Neuronal stem cell (in vitro differentiated cells): ENCODE measurements at regions not wholly inside any gene's neighbourhood (a gene's known extent, or its start where the extent isn't known, plus 50 kb on each side); places are given as distances from the start of the nearest gene placed in this dataset.

Experiments used
- DNase-seq: peaks from one replicate; pipeline ENCODE4 v3.0.0-alpha.2; 2013; ENCODE audit warnings: low spot score
- H2AFZ ChIP-seq: one replicate; pipeline ENCODE4 v1.6.1; 2013; ENCODE audit warnings: mild to moderate bottlenecking, low read length, inconsistent platforms
- H2AK5ac ChIP-seq: 2 replicates; pipeline ENCODE4 v1.6.1; 2013; ENCODE audit warnings: low read depth, mild to moderate bottlenecking, inconsistent platforms, low read length, moderate library complexity, mixed read lengths
- H2BK120ac ChIP-seq: 2 replicates; pipeline ENCODE4 v1.6.1; 2013; ENCODE audit warnings: low read depth, mild to moderate bottlenecking, inconsistent platforms, low read length, moderate library complexity, mixed read lengths
- H2BK12ac ChIP-seq: one replicate; pipeline ENCODE4 v1.6.1; 2013; ENCODE audit warnings: low read length, inconsistent platforms
- H2BK15ac ChIP-seq: 2 replicates; pipeline ENCODE4 v1.6.1; 2013; ENCODE audit warnings: mild to moderate bottlenecking, low read length, inconsistent platforms, mixed read lengths
- H2BK5ac ChIP-seq: one replicate; pipeline ENCODE4 v1.6.1; 2013; ENCODE audit warnings: inconsistent platforms, mild to moderate bottlenecking, low read length, moderate library complexity
- H3K14ac ChIP-seq: one replicate; pipeline ENCODE4 v1.6.1; 2013; ENCODE audit warnings: low read length, inconsistent platforms
- H3K18ac ChIP-seq: 2 replicates; pipeline ENCODE4 v1.6.1; 2013; ENCODE audit warnings: low read length, inconsistent platforms
- H3K23ac ChIP-seq: 2 replicates; pipeline ENCODE4 v1.6.1; 2013; ENCODE audit warnings: low read depth, mild to moderate bottlenecking, mixed read lengths, low read length, inconsistent platforms; ENCODE audit not compliant: poor library complexity
- H3K27ac ChIP-seq: replicated peaks from 3 replicates; pipeline ENCODE4 v1.5.1; 2013; ENCODE audit warnings: low read length, inconsistent platforms
- H3K27me3 ChIP-seq, 3 experiments: 2 replicates each; pipeline ENCODE4 v1.6.1; 2013; ENCODE audit warnings: low read length in 3 of 3, mild to moderate bottlenecking in 2 of 3, inconsistent platforms in 1 of 3, low read depth in 1 of 3, mixed read lengths in 1 of 3, moderate library complexity in 1 of 3; ENCODE audit not compliant: control insufficient read depth in 3 of 3, insufficient read depth in 3 of 3
- H3K36me3 ChIP-seq, 2 donors: replicated peaks in 1 of 2; 2 replicates each; pipeline ENCODE4 v1.6.1; 2013; ENCODE audit warnings: low read length in 2 of 2; ENCODE audit not compliant: control insufficient read depth in 2 of 2, insufficient read depth in 2 of 2
- H3K4ac ChIP-seq: 2 replicates; pipeline ENCODE4 v1.6.1; 2013; ENCODE audit warnings: inconsistent platforms, mild to moderate bottlenecking, low read length, moderate library complexity
- H3K4me1 ChIP-seq, 2 donors: 1 replicate in 1 of 2; 2 replicates in 1 of 2; pipeline ENCODE4 v1.6.1; 2013; ENCODE audit warnings: low read length in 2 of 2, low read depth in 1 of 2; ENCODE audit not compliant: control insufficient read depth in 2 of 2, insufficient read depth in 1 of 2
- H3K4me2 ChIP-seq: one replicate; pipeline ENCODE4 v1.6.1; 2013; ENCODE audit warnings: mild to moderate bottlenecking, low read length, inconsistent platforms; ENCODE audit not compliant: insufficient read depth, poor library complexity, severe bottlenecking
- H3K4me3 ChIP-seq, 2 donors: 2 replicates each; pipeline ENCODE4 v1.5.1; 2013; ENCODE audit warnings: low read length in 2 of 2, mild to moderate bottlenecking in 2 of 2, inconsistent platforms in 1 of 2, moderate library complexity in 1 of 2
- H3K79me1 ChIP-seq: one replicate; pipeline ENCODE4 v1.6.1; 2013; ENCODE audit warnings: low read depth, mild to moderate bottlenecking, inconsistent platforms, low read length, moderate library complexity
- H3K9ac ChIP-seq: one replicate; pipeline ENCODE4 v1.6.1; 2013; ENCODE audit warnings: mild to moderate bottlenecking, low read depth, low read length, inconsistent platforms; ENCODE audit not compliant: poor library complexity
- H3K9me3 ChIP-seq, 2 donors: replicated peaks in 1 of 2; 2 replicates each; pipeline versions ENCODE3 to v1.6.1; 2013; ENCODE audit warnings: low read length in 2 of 2, mild to moderate bottlenecking in 2 of 2, inconsistent platforms in 1 of 2, low read depth in 1 of 2, mixed read lengths in 1 of 2, moderate library complexity in 1 of 2; ENCODE audit not compliant: control insufficient read depth in 2 of 2, insufficient read depth in 1 of 2
- H4K8ac ChIP-seq: one replicate; pipeline ENCODE4 v1.6.1; 2013; ENCODE audit warnings: low read depth, mild to moderate bottlenecking, inconsistent platforms, low read length, moderate library complexity
- H4K91ac ChIP-seq: one replicate; pipeline ENCODE4 v1.6.1; 2013; ENCODE audit warnings: low read length, low read depth, mild to moderate bottlenecking, inconsistent platforms; ENCODE audit not compliant: poor library complexity
- WGBS, 2 donors: extraction: QIAGEN DNeasy Blood & Tissue Kit; methylation state at CpG; one replicate each; pipeline ENCODE4 v1.1.7; 2013; ENCODE audit warnings: missing lambda C conversion rate in 2 of 2, mixed read lengths in 1 of 2; ENCODE audit not compliant: insufficient read length in 2 of 2, insufficient replicate concordance in 1 of 2; ENCODE audit errors: extremely low coverage in 2 of 2; 5-methylcytosine and 5-hydroxymethylcytosine counted together

- no peaks in the 10 kb centered on the region for H3K79me1 ChIP-seq
- no peaks in the 10 kb centered on the region for H3K36me3 ChIP-seq
- H4K8ac ChIP-seq = peak overlapping the region; percentile 31
- H3K14ac ChIP-seq = no peak overlapping the region
- no peak overlapping the region for H3K4ac ChIP-seq
- no peak overlapping the region for H3K4me3 ChIP-seq
- H2BK12ac ChIP-seq = no peak overlapping the region
- no peak overlapping the region for H3K27ac ChIP-seq
- no peak overlapping the region for H2AFZ ChIP-seq
- no peaks in the 10 kb centered on the region for H3K4me1 ChIP-seq
- H4K91ac ChIP-seq = no peak overlapping the region
- H3K4me2 ChIP-seq = no peak overlapping the region
- H2BK15ac ChIP-seq = no peak overlapping the region
- no peaks in the 10 kb centered on the region for H3K27me3 ChIP-seq
- H3K23ac ChIP-seq = no peak overlapping the region
- no peak for DNase-seq
- no CpG with 5 or more reads among the region's 4 CpGs for WGBS, 2 donors
- no peak overlapping the region for H3K18ac ChIP-seq
- H2BK120ac ChIP-seq = no peak overlapping the region
- H3K9me3 ChIP-seq = no peaks in the 10 kb centered on the region
- H2AK5ac ChIP-seq = no peak overlapping the region
- no peak overlapping the region for H2BK5ac ChIP-seq
- no peak overlapping the region for H3K9ac ChIP-seq
Observed at GRCh38 chr12:22115711-22116110, 69.7 kb downstream of the CMAS start.

- no peaks in the 10 kb centered on the region for H3K27me3 ChIP-seq
- H3K4me3 ChIP-seq = no peak overlapping the region
- H3K4me1 ChIP-seq = no peaks in the 10 kb centered on the region
- no peaks in the 10 kb centered on the region for H3K79me1 ChIP-seq
- no peak overlapping the region for H3K4ac ChIP-seq
- no peak overlapping the region for H2BK5ac ChIP-seq
- H2AFZ ChIP-seq = no peak overlapping the region
- no peaks in the 10 kb centered on the region for H3K36me3 ChIP-seq
- peak overlapping the region; percentile 57 for H4K8ac ChIP-seq
- no peak overlapping the region for H4K91ac ChIP-seq
- H3K9me3 ChIP-seq = no peaks in the 10 kb centered on the region
- no CpG with 5 or more reads among the region's 5 CpGs for WGBS, 2 donors
- no peak overlapping the region for H2BK120ac ChIP-seq
- H3K27ac ChIP-seq = no peak overlapping the region
- H3K23ac ChIP-seq = no peak overlapping the region
- no peak overlapping the region for H3K14ac ChIP-seq
- peak overlapping the region; percentile 33 for H3K18ac ChIP-seq
- no peak overlapping the region for H2AK5ac ChIP-seq
- no peak overlapping the region for H2BK12ac ChIP-seq
- no peak for DNase-seq
- H3K9ac ChIP-seq = no peak overlapping the region
- no peak overlapping the region for H3K4me2 ChIP-seq
- no peak overlapping the region for H2BK15ac ChIP-seq
Observed at GRCh38 chr12:22116376-22116775, 70.4 kb downstream of the CMAS start.

DNA sequence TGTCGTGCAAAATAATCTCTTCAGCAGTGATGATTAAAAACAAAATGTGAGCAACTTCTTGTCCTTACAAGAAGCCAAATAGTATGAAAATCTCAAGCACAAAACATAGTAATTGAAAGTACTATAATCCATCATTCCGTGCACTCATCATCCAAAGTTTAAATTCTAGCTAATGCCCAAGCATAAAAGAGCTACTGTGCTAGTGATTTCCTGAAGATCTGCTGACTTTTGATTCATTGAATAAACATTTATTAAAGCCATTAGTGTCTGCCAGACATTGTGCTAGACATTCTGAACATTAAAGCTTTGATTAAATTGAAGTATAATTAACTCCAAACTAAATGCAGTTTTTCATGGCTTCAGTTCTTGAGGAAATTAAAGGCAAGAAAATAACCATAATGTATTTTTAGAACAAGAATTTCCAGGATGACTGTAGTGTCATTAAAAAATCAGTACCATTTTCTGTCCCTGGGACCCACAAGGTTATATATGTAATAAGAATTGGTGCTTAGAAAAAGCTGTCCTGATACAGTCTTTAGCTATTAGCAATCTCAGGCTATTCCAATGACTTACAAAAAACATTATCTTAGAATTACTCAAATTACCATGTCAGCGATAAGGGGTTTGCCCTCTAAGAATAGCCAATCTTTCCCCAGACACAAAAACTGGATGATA is 71.7 kb downstream of the CMAS start:
- Histone ChIP-seq H4K91ac (no peak overlapping the region), H3K27me3 (no peaks in the 10 kb centered on the region), H3K27ac (no peak overlapping the region), H3K79me1 (no peaks in the 10 kb centered on the region), H2BK120ac (no peak overlapping the region), H3K4me1 (no peaks in the 10 kb centered on the region), H3K23ac (no peak overlapping the region), H3K4me2 (no peak overlapping the region), H3K9me3 (no peaks in the 10 kb centered on the region), H3K4ac (no peak overlapping the region), H3K36me3 (no peaks in the 10 kb centered on the region), H3K4me3 (no peak overlapping the region), H2AFZ (no peak overlapping the region), H2AK5ac (no peak overlapping the region), H3K18ac (no peak overlapping the region), H2BK5ac (no peak overlapping the region), H2BK12ac (no peak overlapping the region), H2BK15ac (no peak overlapping the region), H3K14ac (no peak overlapping the region), H3K9ac (no peak overlapping the region), H4K8ac (no peak overlapping the region)
- WGBS, 2 donors = no CpG with 5 or more reads among the region's 3 CpGs
- DNase-seq = no peak

GRCh38 chr12:22118238-22118790 is 72.3 kb downstream of the CMAS start:
- Histone ChIP-seq H2BK12ac (no peak overlapping the region), H2AK5ac (no peak overlapping the region), H3K4ac (no peak overlapping the region), H2BK120ac (no peak overlapping the region), H3K14ac (no peak overlapping the region), H2AFZ (no peak overlapping the region), H4K8ac (no peak overlapping the region), H3K4me3 (no peak overlapping the region), H3K9me3 (no peaks in the 10 kb centered on the region), H3K27ac (no peak overlapping the region), H2BK15ac (no peak overlapping the region), H4K91ac (no peak overlapping the region), H3K18ac (no peak overlapping the region), H3K4me2 (no peak overlapping the region), H3K27me3 (no peaks in the 10 kb centered on the region), H3K23ac (no peak overlapping the region), H3K79me1 (no peaks in the 10 kb centered on the region), H3K36me3 (no peaks in the 10 kb centered on the region), H3K9ac (no peak overlapping the region), H3K4me1 (no peaks in the 10 kb centered on the region), H2BK5ac (no peak overlapping the region)
- DNase-seq = no peak
- WGBS, 2 donors = no CpG with 5 or more reads among the region's 3 CpGs
